HCT116 (cell line): ENCODE measurements at regions not wholly inside any gene's neighbourhood (a gene's known extent, or its start where the extent isn't known, plus 50 kb on each side); places are given as distances from the start of the nearest gene placed in this dataset.

Source experiments
- CTCF ChIP-seq, 3 experiments: fragments of 200-600 bp in 1 of 3; sonication (generic) in 1 of 3; IDR thresholded peaks in 2 of 3; conservative IDR thresholded peaks in 1 of 3; 2 replicates each; pipeline ENCODE4 v1.5.1; 2012 to 2017; ENCODE audit warnings: low read depth in 2 of 3, low read length in 2 of 3, antibody characterized with exemption in 1 of 3, borderline replicate concordance in 1 of 3, control low read depth in 1 of 3, mild to moderate bottlenecking in 1 of 3, mixed read lengths in 1 of 3, mixed run types in 1 of 3, moderate library complexity in 1 of 3; ENCODE audit not compliant: insufficient read depth in 1 of 3
- EZH2 ChIP-seq: fragments of 200-600 bp; sonication (generic); IDR thresholded peaks from 2 replicates; pipeline ENCODE4 v1.6.1; 2017; ENCODE audit warnings: antibody characterized with exemption, mixed run types
- JUND ChIP-seq: IDR thresholded peaks from 2 replicates; pipeline ENCODE4 v1.6.1; 2012
- POLR2A ChIP-seq: IDR thresholded peaks from 2 replicates; pipeline ENCODE4 v1.7.0; 2011; ENCODE audit warnings: borderline replicate concordance; ENCODE audit not compliant: insufficient read depth, insufficient read length; ENCODE audit errors: extremely low read depth
- REST ChIP-seq: IDR thresholded peaks from 2 replicates; pipeline ENCODE4 v1.6.1; 2012; ENCODE audit warnings: low read depth
- SIN3A ChIP-seq: IDR thresholded peaks from 2 replicates; pipeline ENCODE4 v1.6.1; 2012; ENCODE audit warnings: low read depth
- ZFX ChIP-seq: fragments of 450-650 bp; IDR thresholded peaks from 2 replicates; pipeline ENCODE4 v1.6.1; 2017
- ZNF274 ChIP-seq: fragments of 200-500 bp; sonication (Bioruptor generic); IDR thresholded peaks from 2 replicates; pipeline ENCODE4 v1.6.1; 2014; ENCODE audit warnings: mild to moderate bottlenecking, low read depth, low read length, inconsistent platforms

- TF ChIP-seq ZFX (no peak), ZNF274 (no peak), POLR2A (no peak), REST (no peak), EZH2 (no peak), CTCF (IDR thresholded peaks at IDR 0.05 in 2 of 3, conservative IDR thresholded peaks at IDR 0.05 in 1 of 3; ENCODE audit: borderline replicate concordance in 1 of 3, insufficient read depth in 1 of 3, low read depth in 2 of 3, low read length in 2 of 3) (no peak), SIN3A (no peak), JUND (no peak)
Observed at GRCh38 chr3:104137116-104137515, 1229.6 kb upstream of the ALCAM start.
